HPDE6-E6E7 (cell line): ENCODE measurements at regions not wholly inside any gene's neighbourhood (a gene's known extent, or its start where the extent isn't known, plus 50 kb on each side); places are given as distances from the start of the nearest gene placed in this dataset.
"Not testable (repeated sequence)": the region's sequence is repeated elsewhere in the genome, so short reads cannot be mapped to it uniquely, and the experiment has no call there.

Experiments used
- DNase-seq: peaks from one replicate; pipeline ENCODE4 v3.0.0; 2011; ENCODE audit warnings: missing footprints; ENCODE audit errors: extremely low spot score

- DNase-seq, result no peak
Observed at GRCh38 chr10:64320448-64320847, 799.2 kb downstream of the REEP3 start.

DNA sequence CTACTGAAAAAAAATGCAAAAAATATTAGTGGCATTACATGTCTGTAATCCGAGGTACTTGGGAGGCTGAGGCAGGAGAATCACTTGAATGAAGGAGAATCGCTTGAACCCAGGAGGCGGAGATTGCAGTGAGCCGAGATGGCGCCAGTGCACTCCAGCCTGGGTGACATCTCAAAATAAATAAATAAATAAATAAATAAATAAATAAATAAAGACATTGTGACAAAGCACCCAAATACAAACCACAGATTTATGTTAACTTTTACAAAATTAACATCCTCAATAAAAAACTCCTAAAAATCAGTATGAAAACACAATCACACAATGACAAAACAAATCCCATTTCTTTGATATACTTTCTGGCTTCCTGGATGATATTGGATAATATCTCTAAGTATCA lies 808.3 kb downstream of the REEP3 start:
- DNase-seq, result no peak

GRCh38 chr10:64332551-64332950 lies 811.4 kb downstream of the REEP3 start:
- no peak for DNase-seq

- no peak for DNase-seq
Observed at GRCh38 chr10:64334084-64334483, 812.9 kb downstream of the REEP3 start.

- no peak for DNase-seq
Observed at GRCh38 chr10:64344211-64344610, 823.0 kb downstream of the REEP3 start.

- no peak for DNase-seq
Observed at GRCh38 chr10:64345856-64346255, 824.7 kb downstream of the REEP3 start.

GRCh38 chr10:64346389-64346788 lies 825.2 kb downstream of the REEP3 start:
- no peak for DNase-seq

DNA sequence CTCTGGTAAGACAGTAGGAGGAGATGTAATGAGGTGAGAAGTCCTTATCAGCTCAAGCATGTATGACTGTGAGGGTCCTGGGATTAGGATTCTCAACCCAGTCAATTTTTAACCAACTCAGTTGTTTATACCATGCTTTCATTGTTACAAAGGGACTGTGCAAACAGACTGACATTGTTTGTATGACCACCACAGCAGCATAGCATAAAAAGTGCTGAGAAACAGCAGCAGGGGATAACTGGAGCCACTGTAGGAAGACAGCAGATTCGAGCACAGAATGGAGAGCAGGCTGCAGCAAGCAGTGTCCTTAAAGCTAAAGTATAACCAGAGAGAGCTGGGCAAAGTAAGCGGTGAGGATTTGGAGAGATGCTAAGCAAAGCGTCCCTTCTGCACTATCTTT lies 829.5 kb downstream of the REEP3 start:
- DNase-seq, result no peak

GRCh38 chr10:64358907-64359306 lies 837.7 kb downstream of the REEP3 start:
- no peak for DNase-seq

DNA sequence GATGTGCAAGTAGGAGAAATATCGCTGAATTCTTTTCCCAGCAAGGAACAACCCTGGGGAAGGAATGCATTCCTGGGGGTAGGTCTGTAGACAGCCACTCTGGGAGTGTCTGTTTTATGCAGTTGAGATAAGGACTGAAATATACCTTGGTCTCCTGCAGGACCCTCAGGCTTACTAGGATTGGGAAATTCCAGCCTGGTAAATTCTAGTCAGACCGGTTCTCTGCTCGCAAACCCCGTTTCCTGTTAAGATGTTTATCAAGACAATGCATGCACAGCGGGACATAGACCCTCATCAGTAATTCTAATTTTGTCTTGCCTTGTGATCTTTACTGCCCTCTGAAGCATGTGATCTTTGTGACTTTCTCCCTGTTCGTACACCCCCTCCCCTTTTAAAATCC lies 839.0 kb downstream of the REEP3 start:
- not testable (repeated sequence) for DNase-seq

- no peak for DNase-seq
Observed at GRCh38 chr10:64363687-64364086, 842.5 kb downstream of the REEP3 start.

GRCh38 chr10:64365663-64366062 lies 844.5 kb downstream of the REEP3 start:
- no peak for DNase-seq

- no peak for DNase-seq
Observed at GRCh38 chr10:64368298-64368697, 847.1 kb downstream of the REEP3 start.

DNA sequence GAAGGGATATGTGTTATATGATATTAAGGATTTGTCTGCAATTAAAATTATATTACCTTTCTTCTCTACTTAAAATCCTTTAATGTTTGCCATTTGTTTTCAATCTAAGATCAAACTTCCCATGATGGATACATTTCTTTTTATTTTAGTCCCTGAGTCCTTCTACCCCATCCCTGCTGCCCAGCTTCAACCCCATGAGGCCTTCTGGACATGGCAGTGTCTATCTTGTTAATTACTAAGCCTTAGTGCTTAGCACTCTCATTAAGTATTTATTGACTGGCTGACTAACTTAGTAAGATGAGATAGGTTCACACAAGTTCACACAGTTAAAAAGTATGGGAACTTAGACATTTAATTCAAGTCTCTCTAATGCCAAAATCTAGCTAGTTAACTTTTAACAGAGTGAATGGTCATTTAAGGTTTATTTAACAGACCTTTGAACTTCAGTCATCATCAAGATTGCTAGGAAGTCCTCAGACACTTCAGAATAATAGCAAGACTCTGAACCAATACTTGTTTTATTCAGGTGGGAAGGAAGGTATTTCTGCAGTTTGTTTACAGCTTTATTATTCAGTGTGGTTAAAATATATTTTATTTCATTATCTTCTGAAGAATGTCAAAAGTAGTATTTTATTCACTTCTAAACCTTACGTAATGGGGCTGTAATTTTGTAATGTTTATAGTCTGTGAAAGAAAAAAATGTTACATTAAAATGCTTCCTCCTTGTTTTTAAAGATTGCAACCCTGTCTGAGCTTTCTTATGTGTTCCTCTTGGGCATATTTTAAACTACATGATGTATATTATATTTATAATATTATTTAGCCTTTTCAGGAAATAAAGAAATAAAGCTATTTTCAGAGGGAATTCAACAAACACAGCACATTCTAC lies 848.9 kb downstream of the REEP3 start:
- no peak for DNase-seq

GRCh38 chr10:64374346-64374745 lies 853.1 kb downstream of the REEP3 start:
- no peak for DNase-seq

DNA sequence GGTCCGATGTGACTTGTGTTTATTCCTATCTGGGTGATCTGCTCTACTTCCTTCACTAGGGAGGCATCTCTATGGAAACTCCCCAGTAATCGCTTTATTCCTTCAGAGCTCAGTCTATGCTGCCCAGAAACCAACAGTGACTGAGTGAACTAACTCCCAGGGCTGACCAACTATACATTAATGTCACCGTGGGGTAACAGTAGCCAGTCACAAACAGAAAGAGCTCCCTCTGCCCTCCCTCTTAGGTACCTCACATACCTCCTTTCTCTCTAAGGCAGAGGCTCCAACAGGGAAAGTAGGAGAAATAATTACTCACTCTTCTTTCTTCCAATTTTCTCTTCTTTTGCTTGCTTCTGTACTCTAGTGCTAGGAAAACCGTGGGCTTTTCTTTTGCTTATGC lies 855.0 kb downstream of the REEP3 start:
- no peak for DNase-seq

DNA sequence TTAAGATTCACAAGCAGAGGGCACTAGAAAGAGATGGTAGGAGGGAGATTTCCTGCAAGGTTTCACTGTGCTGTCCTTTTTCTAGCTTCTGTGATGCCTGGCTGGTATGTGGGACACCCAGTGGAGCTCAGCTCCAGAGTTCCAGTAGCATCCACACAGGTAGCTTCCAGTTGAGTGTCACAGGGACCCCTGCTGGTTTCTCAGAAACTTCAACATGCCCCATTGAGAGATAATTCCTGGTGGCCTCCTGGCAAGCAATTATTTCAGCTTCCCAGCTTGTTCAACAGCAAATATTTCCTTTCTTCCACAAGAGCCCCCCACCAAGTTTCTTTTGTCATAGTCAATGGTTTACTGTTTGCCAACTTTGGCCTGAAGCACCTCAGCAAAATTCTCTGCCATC lies 858.7 kb downstream of the REEP3 start:
- no peak for DNase-seq

DNA sequence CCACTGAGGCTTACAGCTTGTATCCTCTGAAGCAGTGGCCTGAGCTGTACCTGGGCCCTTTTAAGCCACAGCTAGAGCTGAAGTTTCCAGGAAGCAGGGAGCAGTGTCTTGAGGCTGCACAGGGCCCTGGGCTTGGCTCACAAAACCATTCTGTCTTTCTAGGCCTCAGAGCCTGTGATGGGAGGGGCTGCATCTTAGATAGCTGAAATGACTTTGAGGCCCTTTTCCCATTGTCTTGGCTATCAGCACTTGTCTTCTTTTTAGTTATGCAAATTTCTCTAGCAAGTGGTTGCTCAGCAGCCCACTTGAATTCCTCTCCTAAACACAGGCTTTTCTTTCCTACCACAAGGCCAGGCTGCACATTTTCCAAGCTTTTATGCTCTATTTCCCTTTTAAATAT lies 864.2 kb downstream of the REEP3 start:
- no peak for DNase-seq

DNA sequence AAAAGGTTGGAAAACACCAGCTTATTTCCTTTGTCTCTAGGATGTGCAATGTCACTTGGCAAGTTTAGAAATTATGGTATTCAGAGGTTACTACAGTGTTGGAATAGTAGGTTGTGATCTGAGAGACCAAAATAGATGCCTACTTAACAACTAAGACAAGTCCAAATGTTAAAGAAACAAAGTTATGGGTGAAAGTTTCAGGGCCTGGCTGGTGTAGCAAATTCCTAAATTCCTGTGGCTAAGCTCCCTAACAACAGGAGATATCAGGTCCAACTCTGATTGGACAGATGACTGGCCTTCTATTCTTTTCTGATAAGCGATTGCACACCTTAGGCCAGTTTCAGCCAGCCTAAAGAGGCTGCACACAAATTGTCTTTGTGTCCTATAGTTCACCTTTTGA lies 873.5 kb downstream of the REEP3 start:
- no peak for DNase-seq

GRCh38 chr10:64396105-64396708 lies 875.0 kb downstream of the REEP3 start:
- no peak for DNase-seq

DNA sequence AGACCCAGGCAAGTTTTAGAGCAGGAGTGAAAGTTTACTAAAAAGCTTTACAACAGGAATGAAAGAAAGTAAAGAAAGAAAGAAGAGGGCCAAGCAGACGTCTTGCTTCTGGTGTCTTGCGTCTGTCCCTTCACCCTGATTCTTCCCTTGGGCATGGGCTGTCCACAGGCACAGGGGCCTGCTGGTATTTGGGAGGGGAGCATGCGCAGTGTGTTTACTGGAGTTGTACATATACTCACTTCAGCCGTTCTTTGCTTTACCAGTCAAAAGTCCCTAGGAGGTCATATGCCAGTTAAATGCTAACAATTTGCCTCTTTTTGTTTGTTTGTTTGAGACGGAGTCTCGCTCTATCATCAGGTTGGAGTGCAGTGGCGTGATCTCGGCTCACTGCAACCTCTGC lies 875.9 kb downstream of the REEP3 start:
- no peak for DNase-seq

GRCh38 chr10:64408391-64409183 lies 887.4 kb downstream of the REEP3 start:
- no peak for DNase-seq

- no peak for DNase-seq
Observed at GRCh38 chr10:64409349-64409748, 888.1 kb downstream of the REEP3 start.
